CD14-positive monocyte (primary cell): ENCODE measurements at regions not wholly inside any gene's neighbourhood (a gene's known extent, or its start where the extent isn't known, plus 50 kb on each side); places are given as distances from the start of the nearest gene placed in this dataset.

Experiments used
- DNase-seq, 3 donors: peaks; one replicate each; pipeline ENCODE4 v3.0.0-alpha.2; 2011 to 2022
- H2AFZ ChIP-seq: 2 replicates; pipeline ENCODE4 v1.6.0; 2012; ENCODE audit warnings: mild to moderate bottlenecking, low read depth, low read length, inconsistent platforms; ENCODE audit not compliant: insufficient read depth, poor library complexity, severe bottlenecking
- H3K27ac ChIP-seq, 2 donors: 1 replicate in 1 of 2; 2 replicates in 1 of 2; pipeline ENCODE4 v1.5.1; 2012 to 2013; ENCODE audit warnings: low read length in 2 of 2, control low read depth in 1 of 2, inconsistent platforms in 1 of 2, low read depth in 1 of 2, mild to moderate bottlenecking in 1 of 2
- H3K27me3 ChIP-seq, 2 donors: one replicate each; pipeline versions ENCODE4 v1.6.0 to v1.6.1; 2011 to 2013; ENCODE audit warnings: low read length in 2 of 2; ENCODE audit not compliant: control insufficient read depth in 2 of 2, insufficient read depth in 2 of 2
- H3K36me3 ChIP-seq, 2 donors: replicated peaks in 1 of 2; 1 replicate in 1 of 2; 2 replicates in 1 of 2; pipeline versions ENCODE4 v1.5.1 to v1.6.1; 2012 to 2013; ENCODE audit warnings: low read length in 2 of 2, control low read depth in 1 of 2, inconsistent platforms in 1 of 2, mild to moderate bottlenecking in 1 of 2; ENCODE audit not compliant: insufficient read depth in 2 of 2, control insufficient read depth in 1 of 2
- H3K4me1 ChIP-seq, 2 donors: 1 replicate in 1 of 2; 2 replicates in 1 of 2; pipeline versions ENCODE4 v1.5.1 to v1.6.1; 2012 to 2013; ENCODE audit warnings: low read length in 2 of 2, control low read depth in 1 of 2, inconsistent platforms in 1 of 2, mild to moderate bottlenecking in 1 of 2, moderate library complexity in 1 of 2; ENCODE audit not compliant: insufficient read depth in 2 of 2, control insufficient read depth in 1 of 2
- H3K4me2 ChIP-seq: replicated peaks from 2 replicates; pipeline ENCODE3; 2012; ENCODE audit warnings: low read length, moderate library complexity, mild to moderate bottlenecking; ENCODE audit not compliant: poor library complexity, severe bottlenecking; ENCODE audit errors: extremely low read depth
- H3K4me3 ChIP-seq, 3 experiments: fragments of 200-600 bp in 1 of 3; sonication (generic) in 1 of 3; replicated peaks in 1 of 3; 1 replicate in 2 of 3; 2 replicates in 1 of 3; pipeline ENCODE4 v1.5.1; 2011 to 2013; ENCODE audit warnings: low read length in 3 of 3, mild to moderate bottlenecking in 3 of 3, control low read depth in 2 of 3, low read depth in 2 of 3, inconsistent platforms in 1 of 3, moderate library complexity in 1 of 3
- H3K79me2 ChIP-seq: 2 replicates; pipeline ENCODE4 v1.6.0; 2012; ENCODE audit warnings: mild to moderate bottlenecking, control low read depth, inconsistent platforms, low read length, moderate library complexity; ENCODE audit not compliant: insufficient read depth
- H3K9ac ChIP-seq: 2 replicates; pipeline ENCODE4 v1.6.0; 2017; ENCODE audit warnings: low read length, mild to moderate bottlenecking; ENCODE audit not compliant: insufficient read depth, poor library complexity, severe bottlenecking
- H3K9me3 ChIP-seq, 2 donors: replicated peaks in 1 of 2; 1 replicate in 1 of 2; 2 replicates in 1 of 2; pipeline versions ENCODE4 v1.5.1 to v1.6.1; 2012 to 2013; ENCODE audit warnings: low read length in 2 of 2, control low read depth in 1 of 2; ENCODE audit not compliant: control insufficient read depth in 1 of 2, insufficient read depth in 1 of 2
- H4K20me1 ChIP-seq: 2 replicates; pipeline ENCODE4 v1.6.0; 2012; ENCODE audit warnings: mild to moderate bottlenecking, low read length, control low read depth, moderate library complexity; ENCODE audit not compliant: insufficient read depth
- H3K27ac Mint-ChIP-seq, 7 donors: one replicate each; pipeline ENCODE4 v1.8.0; 2020; ENCODE audit warnings: mild to moderate bottlenecking in 7 of 7, mixed read lengths in 7 of 7, moderate library complexity in 6 of 7, inconsistent platforms in 2 of 7
- H3K27me3 Mint-ChIP-seq, 3 donors: one replicate each; pipeline ENCODE4 v1.8.0; 2021 to 2022; ENCODE audit warnings: low read depth in 3 of 3, mild to moderate bottlenecking in 3 of 3, mixed read lengths in 3 of 3, moderate library complexity in 3 of 3, inconsistent platforms in 1 of 3
- H3K36me3 Mint-ChIP-seq, 2 donors: one replicate each; pipeline ENCODE4 v1.8.0; 2020; ENCODE audit warnings: mixed read lengths in 2 of 2, inconsistent platforms in 1 of 2, mild to moderate bottlenecking in 1 of 2
- H3K4me1 Mint-ChIP-seq: one replicate; pipeline ENCODE4 v1.8.0; 2020; ENCODE audit warnings: mild to moderate bottlenecking, mixed read lengths
- H3K4me3 Mint-ChIP-seq, 2 donors: one replicate each; pipeline ENCODE4 v1.8.0; 2020; ENCODE audit warnings: mild to moderate bottlenecking in 2 of 2, mixed read lengths in 2 of 2, moderate library complexity in 1 of 2
- H3K9me3 Mint-ChIP-seq, 7 donors: one replicate each; pipeline ENCODE4 v1.8.0; 2020 to 2022; ENCODE audit warnings: mixed read lengths in 7 of 7, mild to moderate bottlenecking in 6 of 7, moderate library complexity in 6 of 7, inconsistent platforms in 2 of 7
- CTCF ChIP-seq: fragments of 200-600 bp; IDR thresholded peaks from one replicate; pipeline ENCODE4 v1.8.0; 2022; ENCODE audit warnings: antibody characterized with exemption, mild to moderate bottlenecking
- WGBS: methylation state at CpG from one replicate; pipeline ENCODE4 v1.1.5; 2013; ENCODE audit warnings: missing lambda C conversion rate; ENCODE audit not compliant: insufficient coverage; 5-methylcytosine and 5-hydroxymethylcytosine counted together
- intact Hi-C, 2 donors: fragments of 100-400 bp; cut with micrococcal nuclease; formaldehyde crosslinking; loops; one replicate each; pipeline versions ENCODE4 v1.15.0 to v1.15.1; 2023

- H3K36me3 ChIP-seq, result no peaks in the 10 kb centered on the region
- Mint-ChIP-seq H3K9me3 (peaks cover 0 to 2% (median 0%) of the 10 kb centered on the region in 7 donors), H3K27ac (no peak overlapping the region), H3K4me3 (no peak overlapping the region), H3K36me3 (no peaks in the 10 kb centered on the region), H3K27me3 (peaks cover 0 to 3% (median 2%) of the 10 kb centered on the region in 3 donors), H3K4me1 (no peaks in the 10 kb centered on the region)
- H3K9me3 ChIP-seq, result no peaks in the 10 kb centered on the region
- intact Hi-C loops, result no loop called here
- no peaks in the 10 kb centered on the region for H3K79me2 ChIP-seq
- no peak overlapping the region for H2AFZ ChIP-seq
- no peaks in the 10 kb centered on the region for H3K27me3 ChIP-seq
- H3K4me1 ChIP-seq, result no peaks in the 10 kb centered on the region
- DNase-seq, result no peak
- H4K20me1 ChIP-seq, result no peaks in the 10 kb centered on the region
- H3K9ac ChIP-seq, result no peak overlapping the region
- no peak overlapping the region for H3K4me2 ChIP-seq
- TF ChIP-seq CTCF, result no peak
- H3K4me3 ChIP-seq, result no peak overlapping the region
- H3K27ac ChIP-seq, result no peak overlapping the region
- 85% methylated on average over 6 of the region's 7 CpGs for WGBS
Measured at GRCh38 chr4:57443308-57443707, 333.1 kb upstream of the IGFBP7 start.

- Histone ChIP-seq H2AFZ (no peak overlapping the region), H3K4me2 (no peak overlapping the region), H3K27me3 (no peaks in the 10 kb centered on the region), H4K20me1 (no peaks in the 10 kb centered on the region), H3K36me3 (no peaks in the 10 kb centered on the region), H3K4me1 (no peaks in the 10 kb centered on the region), H3K27ac (no peak overlapping the region), H3K9me3 (no peaks in the 10 kb centered on the region), H3K79me2 (no peaks in the 10 kb centered on the region), H3K4me3 (no peak overlapping the region), H3K9ac (no peak overlapping the region)
- WGBS, result 29% methylated on average over 1 of the region's 4 CpGs
- Mint-ChIP-seq H3K27ac (no peak overlapping the region), H3K9me3 (peaks cover 0 to under 1% (median 0%) of the 10 kb centered on the region in 7 donors), H3K36me3 (no peaks in the 10 kb centered on the region), H3K27me3 (peaks cover 0 to 3% (median 2%) of the 10 kb centered on the region in 3 donors), H3K4me1 (no peaks in the 10 kb centered on the region), H3K4me3 (no peak overlapping the region)
- intact Hi-C loops, result no loop called here
- no peak for DNase-seq
- TF ChIP-seq CTCF, result no peak
Measured at GRCh38 chr4:57442831-57443291, 332.7 kb upstream of the IGFBP7 start.
